Keratinocyte (primary cell): ENCODE measurements at regions not wholly inside any gene's neighbourhood (a gene's known extent, or its start where the extent isn't known, plus 50 kb on each side); places are given as distances from the start of the nearest gene placed in this dataset.

Source experiments
- CTCF ChIP-seq, 3 experiments: IDR thresholded peaks in 1 of 3; conservative IDR thresholded peaks in 1 of 3; optimal IDR thresholded peaks in 1 of 3; 2 replicates in 2 of 3; 3 replicates in 1 of 3; pipeline versions ENCODE3 to v1.5.1; 2011; ENCODE audit warnings: low read length in 3 of 3, mild to moderate bottlenecking in 3 of 3, moderate library complexity in 2 of 3, control low read depth in 1 of 3, inconsistent platforms in 1 of 3; ENCODE audit not compliant: insufficient read depth in 2 of 3; ENCODE audit errors: extremely low read depth in 1 of 3
- EZH2 ChIP-seq: IDR thresholded peaks from one replicate; pipeline ENCODE4 v1.6.1; 2012; ENCODE audit warnings: inconsistent platforms, mild to moderate bottlenecking, low read length, moderate library complexity

- TF ChIP-seq CTCF (optimal IDR thresholded peaks at IDR 0.05 in 1 of 3, IDR thresholded peaks at IDR 0.05 in 1 of 3, conservative IDR thresholded peaks at IDR 0.05 in 1 of 3; ENCODE audit: extremely low read depth in 1 of 3, insufficient read depth in 2 of 3, low read length in 3 of 3) = no peak
- TF ChIP-seq EZH2 = no peak
Observed at GRCh38 chr16:87229230-87230188, 87.7 kb downstream of the C16orf95 start.
